ENCODE measurements at regions not wholly inside any gene's neighbourhood (a gene's known extent, or its start where the extent isn't known, plus 50 kb on each side); places are given as distances from the start of the nearest gene placed in this dataset.

GRCh38 chr20:17874271-17875105 is 94.1 kb downstream of the SNX5 start:
- TF ChIP-seq CTCF (IDR thresholded peaks at IDR 0.05) (no peak), EP300 (IDR thresholded peaks at IDR 0.05) (no peak), POLR2AphosphoS5 (IDR thresholded peaks at IDR 0.05) (peak in 1 of 2 donors; percentile 2)
